GM19468 (cell line): ENCODE measurements at regions not wholly inside any gene's neighbourhood (a gene's known extent, or its start where the extent isn't known, plus 50 kb on each side); places are given as distances from the start of the nearest gene placed in this dataset.

Source experiments
- ATAC-seq: cut with Tn5 transposase; IDR thresholded peaks from one replicate; pipeline ENCODE4 v1.9.1; 2021; ENCODE audit warnings: mild to moderate bottlenecking, moderate library complexity, moderate number of reproducible peaks; ENCODE audit not compliant: unreplicated experiment; ENCODE audit errors: extremely low read depth

DNA sequence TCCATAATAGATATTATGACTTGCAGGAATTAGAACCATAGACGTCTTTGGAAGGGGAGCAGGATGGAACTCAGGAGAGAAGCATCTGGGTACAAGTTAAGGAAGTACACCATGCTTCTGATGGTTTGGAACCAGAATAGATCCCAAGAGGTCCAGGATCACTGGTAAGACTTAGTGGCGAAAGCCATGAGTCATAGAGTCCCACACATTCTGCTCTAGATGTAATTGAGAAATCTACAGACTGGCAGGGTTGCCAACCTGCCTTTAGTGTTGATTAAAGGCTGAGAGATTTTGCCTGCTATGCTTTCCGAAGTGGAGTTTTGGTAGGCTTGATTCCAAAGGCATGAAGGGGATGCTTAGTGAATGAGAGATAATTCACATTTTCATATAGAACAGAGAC, 57.1 kb upstream of the C1orf87 start:
- ATAC-seq, result no peak

- no peak for ATAC-seq
Measured at GRCh38 chr1:60129911-60130310, 56.3 kb upstream of the C1orf87 start.

- no peak for ATAC-seq
Measured at GRCh38 chr1:60126723-60127122, 53.2 kb upstream of the C1orf87 start.
